ENCODE measurements at regions not wholly inside any gene's neighbourhood (a gene's known extent, or its start where the extent isn't known, plus 50 kb on each side); places are given as distances from the start of the nearest gene placed in this dataset.
"Not testable (repeated sequence)": the region's sequence is repeated elsewhere in the genome, so short reads cannot be mapped to it uniquely, and the experiment has no call there.

- DNase-seq = no peak
- H3K4me1 Mint-ChIP-seq = no peaks in the 10 kb centered on the region
- H3K9me3 Mint-ChIP-seq = peaks cover 12 to 24% (median 15%) of the 10 kb centered on the region in 7 donors
- no peak overlapping the region for H3K4me3 Mint-ChIP-seq
- no peak for ATAC-seq (ENCODE audit: low read depth in 2 of 2)
- H3K27me3 Mint-ChIP-seq = peaks cover 0 to 4% (median 0%) of the 10 kb centered on the region in 3 donors
- H3K36me3 Mint-ChIP-seq = peaks cover 8 to 10% of the 10 kb centered on the region in 2 donors
- no peak overlapping the region for H3K27ac Mint-ChIP-seq
Observed at GRCh38 chr3:19825193-19825592, 108.8 kb downstream of the EFHB start.

DNA sequence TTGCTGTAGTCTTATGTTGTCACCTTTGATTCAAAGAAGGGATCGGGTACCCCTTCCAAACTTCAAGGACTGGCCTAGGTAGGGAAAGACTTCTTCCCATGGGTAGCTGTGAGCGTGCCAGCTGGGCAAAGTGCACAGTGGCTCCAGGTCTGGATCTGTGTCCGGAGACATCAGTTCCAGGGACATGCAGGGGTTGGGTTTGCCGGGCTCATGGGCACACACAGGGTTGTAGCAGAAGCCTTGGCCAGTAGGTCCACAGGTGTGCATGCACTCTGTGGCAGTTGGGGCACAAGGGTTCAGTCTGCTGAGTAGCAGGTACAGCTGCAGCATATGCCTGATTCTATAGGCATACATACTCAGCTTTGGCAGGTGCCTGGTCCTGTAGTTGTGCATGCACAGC is 111.2 kb downstream of the EFHB start:
- Mint-ChIP-seq H3K4me1 (no peaks in the 10 kb centered on the region), H3K9me3 (peaks cover 12 to 24% (median 15%) of the 10 kb centered on the region in 7 donors), H3K27me3 (no peaks in the 10 kb centered on the region), H3K27ac (no peak overlapping the region), H3K36me3 (peaks cover 8 to 10% of the 10 kb centered on the region in 2 donors), H3K4me3 (no peak overlapping the region)
- DNase-seq (no peak), ATAC-seq (ENCODE audit: low read depth in 2 of 2) (no peak)

GRCh38 chr3:19816631-19817030 is 117.4 kb downstream of the EFHB start:
- no peaks in the 10 kb centered on the region for H3K27me3 Mint-ChIP-seq
- H3K27ac Mint-ChIP-seq = no peak overlapping the region
- ATAC-seq (ENCODE audit: low read depth in 2 of 2) (no peak), DNase-seq (no peak)
- no peak overlapping the region for H3K4me3 Mint-ChIP-seq
- H3K36me3 Mint-ChIP-seq = no peaks in the 10 kb centered on the region
- H3K4me1 Mint-ChIP-seq = no peaks in the 10 kb centered on the region
- peaks cover 0 to 8% (median 4%) of the 10 kb centered on the region in 7 donors for H3K9me3 Mint-ChIP-seq

- Mint-ChIP-seq H3K4me1 (no peaks in the 10 kb centered on the region), H3K9me3 (peaks cover 0 to 2% (median 0%) of the 10 kb centered on the region in 7 donors), H3K27ac (no peak overlapping the region), H3K27me3 (no peaks in the 10 kb centered on the region), H3K4me3 (no peak overlapping the region), H3K36me3 (no peaks in the 10 kb centered on the region)
- no peak for DNase-seq
- ATAC-seq (ENCODE audit: low read depth in 2 of 2) = no peak
Observed at GRCh38 chr3:19815805-19816204, 118.2 kb downstream of the EFHB start.

GRCh38 chr3:19813743-19814142 is 120.3 kb downstream of the EFHB start:
- H3K4me3 Mint-ChIP-seq; DNase-seq; H3K9me3 Mint-ChIP-seq; H3K27me3 Mint-ChIP-seq; H3K27ac Mint-ChIP-seq; H3K36me3 Mint-ChIP-seq; ATAC-seq (ENCODE audit: low read depth in 2 of 2); H3K4me1 Mint-ChIP-seq: not testable (repeated sequence)

- Mint-ChIP-seq H3K27ac (no peak overlapping the region), H3K4me3 (no peak overlapping the region), H3K4me1 (no peaks in the 10 kb centered on the region), H3K27me3 (no peaks in the 10 kb centered on the region), H3K36me3 (no peaks in the 10 kb centered on the region), H3K9me3 (no peaks in the 10 kb centered on the region)
- DNase-seq = no peak
- no peak for ATAC-seq (ENCODE audit: low read depth in 2 of 2)
Observed at GRCh38 chr3:19811689-19812088, 122.3 kb downstream of the EFHB start.

DNA sequence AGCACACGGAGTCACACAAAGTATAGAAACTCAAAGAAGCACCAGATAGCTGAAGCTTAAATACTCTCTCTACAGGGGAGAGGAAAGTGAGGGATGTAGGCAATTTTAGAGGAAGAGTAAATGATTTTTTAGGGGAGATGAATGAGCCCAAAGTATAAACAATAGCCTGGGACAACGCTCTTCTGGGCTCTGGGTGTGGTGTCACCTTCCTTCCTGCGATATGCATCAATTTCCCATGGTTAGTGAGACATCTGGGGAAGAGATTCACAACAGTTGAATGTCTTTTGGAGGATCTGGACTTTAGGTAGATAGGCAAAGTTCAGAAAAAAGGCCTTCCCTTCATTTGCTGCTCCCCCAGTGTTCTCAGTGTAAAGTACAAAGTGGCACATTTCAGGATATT is 125.2 kb downstream of the EFHB start:
- Mint-ChIP-seq H3K36me3 (peaks cover 0 to 6% of the 10 kb centered on the region in 2 donors), H3K4me1 (no peaks in the 10 kb centered on the region), H3K4me3 (no peak overlapping the region), H3K27me3 (peaks cover 0 to 7% (median 0%) of the 10 kb centered on the region in 3 donors), H3K27ac (peak overlapping the region in 2 of 6 donors; percentile 23 to 56), H3K9me3 (peaks cover 0 to 11% (median 6%) of the 10 kb centered on the region in 7 donors)
- DNase-seq (no peak), ATAC-seq (ENCODE audit: low read depth in 2 of 2) (no peak)

GRCh38 chr3:19799887-19800286 is 134.1 kb downstream of the EFHB start:
- no peak overlapping the region for H3K27ac Mint-ChIP-seq
- H3K36me3 Mint-ChIP-seq = peaks cover 17 to 24% of the 10 kb centered on the region in 2 donors
- peaks cover 0 to 13% (median 0%) of the 10 kb centered on the region in 3 donors for H3K27me3 Mint-ChIP-seq
- no peak for DNase-seq
- no peaks in the 10 kb centered on the region for H3K4me1 Mint-ChIP-seq
- no peak overlapping the region for H3K4me3 Mint-ChIP-seq
- H3K9me3 Mint-ChIP-seq = peaks cover 8 to 63% (median 42%) of the 10 kb centered on the region in 7 donors
- ATAC-seq (ENCODE audit: low read depth in 2 of 2) = no peak

GRCh38 chr3:19799115-19799514 is 134.9 kb downstream of the EFHB start:
- Mint-ChIP-seq H3K4me3 (no peak overlapping the region), H3K9me3 (peaks cover 8 to 59% (median 38%) of the 10 kb centered on the region in 7 donors), H3K4me1 (no peaks in the 10 kb centered on the region), H3K36me3 (peaks cover 17 to 21% of the 10 kb centered on the region in 2 donors), H3K27me3 (peaks cover 0 to 8% (median 0%) of the 10 kb centered on the region in 3 donors), H3K27ac (no peak overlapping the region)
- no peak for ATAC-seq (ENCODE audit: low read depth in 2 of 2)
- no peak for DNase-seq

DNA sequence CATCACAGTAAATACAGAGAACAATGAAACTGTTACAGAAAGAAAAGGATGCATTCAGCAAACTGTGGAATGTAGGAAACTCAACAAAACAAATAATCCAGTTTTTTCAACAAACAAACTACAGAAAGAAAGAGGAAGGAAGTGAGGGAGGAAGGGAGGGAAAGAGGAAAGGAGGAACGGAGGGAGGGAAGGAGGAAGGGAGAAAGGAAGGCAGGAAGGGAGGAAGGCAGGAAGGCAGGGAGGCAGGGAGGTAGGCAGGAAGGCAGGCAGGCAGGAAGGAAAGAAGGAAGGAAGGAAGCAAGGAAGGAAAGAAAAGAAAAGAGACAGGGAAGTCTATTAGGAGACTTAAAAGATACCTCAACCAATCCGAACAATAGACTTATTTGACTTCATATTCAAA is 135.7 kb downstream of the EFHB start:
- Mint-ChIP-seq H3K27ac (peak overlapping the region in 1 of 6 donors; percentile 44), H3K4me1 (no peaks in the 10 kb centered on the region), H3K9me3 (peaks cover 8 to 51% (median 30%) of the 10 kb centered on the region in 7 donors), H3K4me3 (no peak overlapping the region), H3K36me3 (peaks cover 13 to 17% of the 10 kb centered on the region in 2 donors), H3K27me3 (peaks cover 0 to 5% (median 0%) of the 10 kb centered on the region in 3 donors)
- DNase-seq (no peak), ATAC-seq (ENCODE audit: low read depth in 2 of 2) (no peak)

DNA sequence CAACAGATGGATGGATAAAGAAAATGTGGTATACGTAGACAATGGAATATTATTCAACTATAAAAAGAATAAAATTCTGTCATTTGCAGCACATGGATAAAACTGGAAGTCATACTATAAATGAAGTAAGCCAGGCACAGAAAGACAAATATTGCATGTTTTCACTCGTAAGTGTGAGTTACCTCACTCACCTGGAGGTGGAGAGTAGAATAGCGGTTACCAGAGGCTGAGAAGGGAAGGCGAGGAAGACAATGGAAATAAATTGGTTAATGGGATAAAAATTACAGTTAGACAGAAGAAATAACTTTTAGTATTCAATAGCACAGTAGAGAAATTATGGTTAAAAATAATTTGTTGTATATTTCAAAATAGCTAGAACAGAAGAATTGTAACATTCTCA is 141.6 kb downstream of the EFHB start:
- H3K4me1 Mint-ChIP-seq = no peaks in the 10 kb centered on the region
- H3K27me3 Mint-ChIP-seq = peaks cover 0 to 2% (median 0%) of the 10 kb centered on the region in 3 donors
- ATAC-seq (ENCODE audit: low read depth in 2 of 2) (no peak), DNase-seq (no peak)
- H3K27ac Mint-ChIP-seq = no peak overlapping the region
- H3K9me3 Mint-ChIP-seq = no peaks in the 10 kb centered on the region
- no peaks in the 10 kb centered on the region for H3K36me3 Mint-ChIP-seq
- no peak overlapping the region for H3K4me3 Mint-ChIP-seq

GRCh38 chr3:19775765-19776164 is 158.3 kb downstream of the EFHB start:
- Mint-ChIP-seq H3K27ac (no peak overlapping the region), H3K4me3 (no peak overlapping the region), H3K36me3 (no peaks in the 10 kb centered on the region), H3K4me1 (no peaks in the 10 kb centered on the region), H3K27me3 (peaks cover 0 to 5% (median 0%) of the 10 kb centered on the region in 3 donors), H3K9me3 (peaks cover 0 to 4% (median 0%) of the 10 kb centered on the region in 7 donors)
- DNase-seq (no peak), ATAC-seq (ENCODE audit: low read depth in 2 of 2) (no peak)

DNA sequence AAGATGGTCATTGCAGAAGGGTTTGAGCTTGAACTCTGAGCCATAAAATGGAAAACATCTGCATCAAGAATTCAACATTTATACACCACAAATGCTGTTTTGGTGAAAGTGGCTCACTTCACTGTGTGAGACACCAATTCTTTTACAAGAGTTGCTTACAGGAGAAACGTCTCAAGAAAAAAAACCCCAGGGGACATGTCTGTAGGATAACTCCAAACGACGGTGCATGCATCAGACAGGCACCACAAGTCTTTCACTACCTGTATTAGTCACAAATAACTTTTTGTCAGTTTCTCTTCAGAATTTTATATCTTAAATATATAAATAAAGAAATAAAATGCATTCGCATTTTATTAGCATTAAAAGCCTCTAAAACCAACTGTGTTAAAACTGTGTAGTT is 164.3 kb downstream of the EFHB start:
- H3K9me3 Mint-ChIP-seq = no peaks in the 10 kb centered on the region
- ATAC-seq (ENCODE audit: low read depth in 2 of 2) (no peak), DNase-seq (no peak)
- no peak overlapping the region for H3K4me3 Mint-ChIP-seq
- no peaks in the 10 kb centered on the region for H3K4me1 Mint-ChIP-seq
- H3K27me3 Mint-ChIP-seq = peaks cover 0 to 5% (median 0%) of the 10 kb centered on the region in 3 donors
- H3K36me3 Mint-ChIP-seq = no peaks in the 10 kb centered on the region
- H3K27ac Mint-ChIP-seq = no peak overlapping the region

DNA sequence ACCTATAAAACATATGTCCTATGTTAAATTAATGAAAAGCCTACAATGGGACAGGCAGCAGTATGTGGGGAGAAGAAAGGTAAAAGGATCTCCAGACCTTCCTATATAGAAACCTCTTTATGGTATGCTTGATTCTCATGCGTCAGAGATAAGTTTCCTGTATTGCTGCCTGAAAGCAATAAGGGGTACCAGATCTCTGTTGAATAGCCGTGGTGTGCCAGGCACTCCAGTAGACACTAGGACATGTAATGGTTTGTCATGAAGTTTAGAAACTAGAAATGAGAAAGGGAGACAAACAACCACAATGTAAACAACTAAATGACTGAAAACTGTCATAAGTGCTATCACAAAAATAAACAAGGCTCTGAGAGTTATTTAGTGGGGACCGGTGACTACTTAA is 168.1 kb downstream of the EFHB start:
- Mint-ChIP-seq H3K36me3 (no peaks in the 10 kb centered on the region), H3K9me3 (peaks cover 0 to 6% (median 4%) of the 10 kb centered on the region in 7 donors), H3K4me1 (no peaks in the 10 kb centered on the region), H3K27me3 (no peaks in the 10 kb centered on the region), H3K4me3 (no peak overlapping the region), H3K27ac (no peak overlapping the region)
- DNase-seq = no peak
- ATAC-seq (ENCODE audit: low read depth in 2 of 2) = no peak

DNA sequence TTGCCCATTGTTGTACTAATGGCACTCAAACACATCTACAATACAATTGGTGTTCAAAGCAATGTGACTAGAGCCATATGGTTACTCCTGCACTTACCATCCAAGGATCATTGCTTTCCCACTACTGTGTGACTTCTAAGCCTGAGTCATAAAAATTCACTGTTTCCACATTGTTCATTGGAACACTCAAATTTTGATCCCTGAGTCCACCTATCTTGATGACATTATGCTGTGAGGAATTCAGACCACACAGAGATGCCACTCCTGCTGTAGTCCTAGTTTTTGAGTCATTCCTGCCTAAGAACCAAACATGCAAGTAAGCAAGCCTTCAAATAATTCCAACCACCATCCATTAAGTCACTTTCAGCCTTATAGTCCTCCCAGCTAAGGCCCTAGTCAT is 176.2 kb downstream of the EFHB start:
- no peak for ATAC-seq (ENCODE audit: low read depth in 2 of 2)
- H3K9me3 Mint-ChIP-seq = peaks cover 0 to 11% (median 4%) of the 10 kb centered on the region in 7 donors

More for the DNA sequence above, 176.2 kb downstream of the EFHB start:
- no peak overlapping the region for H3K27ac Mint-ChIP-seq
- no peak overlapping the region for H3K4me3 Mint-ChIP-seq
- peaks cover 0 to 4% (median 0%) of the 10 kb centered on the region in 3 donors for H3K27me3 Mint-ChIP-seq
- no peaks in the 10 kb centered on the region for H3K36me3 Mint-ChIP-seq
- DNase-seq = no peak
- H3K4me1 Mint-ChIP-seq = no peaks in the 10 kb centered on the region
